ENCODE measurements at regions not wholly inside any gene's neighbourhood (a gene's known extent, or its start where the extent isn't known, plus 50 kb on each side); places are given as distances from the start of the nearest gene placed in this dataset.

- DNase-seq (ENCODE audit: low read depth in 4 of 4, low spot score in 2 of 4) = no peak
These were observed 102.0 kb upstream of the GLI3 start for GRCh38 chr7:42338916-42339540.

- DNase-seq (ENCODE audit: low read depth in 4 of 4, low spot score in 2 of 4) = no peak
These were observed 101.4 kb upstream of the GLI3 start for GRCh38 chr7:42338231-42338915.

DNA sequence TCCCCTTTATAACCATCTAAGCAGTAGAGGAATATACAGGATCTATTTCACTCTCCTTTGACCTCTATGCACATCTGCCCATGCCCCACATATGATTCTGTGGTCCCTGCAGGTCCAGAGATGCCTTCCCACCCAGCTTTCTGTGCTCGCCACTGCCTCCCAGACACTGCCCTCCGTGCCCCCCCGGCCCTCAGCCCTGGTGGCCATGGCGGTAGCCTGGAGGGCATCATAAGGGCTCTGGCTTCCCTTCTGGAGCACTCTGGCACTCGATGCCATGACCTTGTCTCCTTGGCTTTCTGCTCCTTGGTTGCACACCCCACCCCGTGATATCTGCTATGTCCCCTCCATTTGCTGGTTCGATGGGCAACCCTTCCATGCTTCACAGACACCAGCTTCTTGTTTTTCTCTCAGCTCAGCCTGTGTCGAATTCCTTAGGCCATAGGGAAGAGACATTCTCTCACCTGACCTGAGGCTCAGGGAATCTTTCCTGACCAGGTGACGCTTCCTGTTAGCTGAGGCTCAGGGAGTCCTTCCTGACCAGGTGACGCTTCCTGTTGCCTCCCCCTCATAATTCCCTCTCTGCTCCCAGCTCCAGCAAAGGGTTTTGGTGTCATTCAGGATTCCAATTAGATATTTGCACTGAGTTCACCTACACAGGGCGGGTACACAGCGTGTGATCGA, 100.4 kb upstream of the GLI3 start:
- DNase-seq (ENCODE audit: low read depth in 4 of 4, low spot score in 2 of 4) = no peak

GRCh38 chr7:42332605-42333222, 95.7 kb upstream of the GLI3 start:
- no peak for DNase-seq (ENCODE audit: low read depth in 4 of 4, low spot score in 2 of 4)

- DNase-seq (ENCODE audit: low read depth in 4 of 4, low spot score in 2 of 4) = no peak
These were observed 82.6 kb upstream of the GLI3 start for GRCh38 chr7:42319631-42320030.

DNA sequence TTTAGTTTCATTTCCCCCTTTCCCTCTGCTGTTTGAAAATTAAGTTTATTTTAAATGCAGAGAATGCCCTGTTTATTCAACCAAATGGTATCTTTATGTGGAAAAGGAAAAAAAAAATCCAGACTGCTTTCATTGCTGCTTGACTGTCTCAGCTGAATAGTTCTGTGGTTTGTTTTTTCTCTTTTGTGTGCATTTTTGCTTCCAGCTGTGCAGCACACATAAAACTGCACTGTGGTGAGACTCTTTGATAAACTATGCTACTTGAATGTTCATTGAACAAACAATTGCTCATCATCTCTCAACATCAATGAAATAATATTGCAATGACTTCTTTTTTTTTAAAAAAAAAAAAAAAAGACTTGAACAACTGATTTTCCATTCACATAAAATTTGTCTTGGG, 78.6 kb upstream of the GLI3 start:
- no peak for DNase-seq (ENCODE audit: low read depth in 4 of 4, low spot score in 2 of 4)

DNA sequence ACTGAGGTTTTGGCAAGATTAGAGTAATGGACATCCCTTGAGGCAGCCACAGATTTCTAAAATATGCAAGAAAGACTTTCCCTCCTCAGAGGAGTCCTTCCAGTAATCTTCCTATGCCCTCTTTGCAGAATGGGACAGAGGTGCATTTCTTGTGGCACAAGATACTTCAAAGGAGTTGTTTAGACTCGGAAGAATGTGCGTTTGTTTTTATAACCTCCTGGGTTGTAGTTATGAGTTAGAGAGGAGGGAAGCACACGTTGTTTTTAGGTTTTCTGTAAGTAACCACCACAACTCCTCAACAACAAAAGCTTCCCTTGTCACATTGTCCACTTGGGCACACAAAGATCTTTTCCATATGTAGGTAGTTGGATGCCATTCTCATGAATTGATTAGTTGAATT, 78.1 kb upstream of the GLI3 start:
- DNase-seq (ENCODE audit: low read depth in 4 of 4, low spot score in 2 of 4) = no peak

DNA sequence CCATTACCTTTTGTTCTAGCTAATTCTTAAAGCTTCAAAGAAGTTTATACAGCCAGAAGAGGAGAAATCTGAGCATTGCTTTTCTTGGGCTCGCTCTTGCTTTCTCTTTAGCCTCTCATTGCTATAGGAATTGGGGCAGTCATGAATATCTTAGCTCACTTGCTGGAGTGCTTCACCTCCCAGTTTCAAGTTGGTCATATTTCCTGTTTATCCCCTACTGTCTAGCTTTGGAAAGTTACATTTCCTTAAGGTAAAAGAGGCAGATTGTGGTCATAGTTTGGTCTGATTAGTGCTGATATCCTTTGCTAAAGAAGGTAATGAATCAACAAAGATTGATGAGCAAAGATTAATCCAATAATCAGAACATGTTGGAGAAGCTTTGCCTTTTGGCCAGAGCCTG, 77.7 kb upstream of the GLI3 start:
- no peak for DNase-seq (ENCODE audit: low read depth in 4 of 4, low spot score in 2 of 4)

DNA sequence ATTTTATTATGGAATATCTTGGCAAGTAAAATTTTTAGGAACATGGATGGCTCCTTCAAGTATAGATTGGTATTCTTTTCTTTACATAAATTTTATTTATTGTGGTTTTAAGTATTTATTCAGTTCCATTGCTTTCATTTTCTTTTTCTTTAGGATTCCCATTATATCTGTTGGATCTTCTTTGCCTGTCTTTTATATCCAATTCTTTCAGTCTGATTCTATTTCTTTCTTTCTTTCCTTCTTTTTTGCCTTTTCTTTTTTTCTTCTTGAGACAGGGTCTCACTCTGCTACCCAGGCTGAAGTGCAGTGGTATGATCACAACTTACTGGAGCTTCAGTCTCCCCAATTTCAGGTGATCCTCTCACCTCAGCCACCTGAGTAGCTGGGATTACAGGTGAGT, 74.2 kb upstream of the GLI3 start:
- DNase-seq (ENCODE audit: low read depth in 4 of 4, low spot score in 2 of 4) = no peak

DNA sequence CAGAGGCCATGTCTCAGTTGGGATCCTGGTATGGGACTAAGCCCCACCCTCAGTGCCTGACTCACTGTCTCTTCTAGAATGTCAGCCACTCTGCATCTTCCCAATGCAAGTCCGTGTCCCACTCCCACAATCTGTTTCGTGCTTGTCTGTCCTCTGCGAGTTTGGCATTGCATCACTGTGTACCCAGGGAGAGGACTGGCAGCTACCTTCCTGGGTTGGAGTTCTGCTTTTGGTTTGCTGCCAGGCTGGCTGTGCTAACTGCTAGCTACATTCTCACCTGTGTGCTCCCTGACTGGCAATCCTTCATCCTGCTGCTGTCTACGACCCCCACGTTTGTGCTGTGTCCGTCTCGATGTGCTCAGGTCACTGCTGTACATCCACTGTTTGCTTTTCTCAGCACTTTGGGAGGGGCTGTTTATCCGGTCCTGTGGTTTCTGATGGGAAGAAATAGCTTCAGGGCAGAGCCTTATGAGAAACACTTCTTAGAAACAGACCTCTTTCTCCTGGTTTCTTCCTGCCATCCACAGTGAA, 56.0 kb upstream of the GLI3 start:
- DNase-seq (ENCODE audit: low read depth in 4 of 4, low spot score in 2 of 4) = no peak

GRCh38 chr7:42289473-42289872, 52.5 kb upstream of the GLI3 start:
- no peak for DNase-seq (ENCODE audit: low read depth in 4 of 4, low spot score in 2 of 4)

Measured in left renal cortex interstitium (tissue), 4 donors.